ENCODE measurements at regions not wholly inside any gene's neighbourhood (a gene's known extent, or its start where the extent isn't known, plus 50 kb on each side); places are given as distances from the start of the nearest gene placed in this dataset.

- TF ChIP-seq EZH2 (IDR thresholded peaks at IDR 0.05; ENCODE audit: borderline replicate concordance, low read length) (no peak), CTCF (IDR thresholded peaks at IDR 0.05; ENCODE audit: low read length) (no peak)
- H3K79me2 ChIP-seq (ENCODE audit: insufficient read depth, low read length) = no peaks in the 10 kb centered on the region
- no peak overlapping the region for H3K4me2 ChIP-seq (ENCODE audit: low read length)
- H3K9ac ChIP-seq (ENCODE audit: low read length) = no peak overlapping the region
- H4K20me1 ChIP-seq (ENCODE audit: insufficient read depth, low read length) = no peaks in the 10 kb centered on the region
- no peaks in the 10 kb centered on the region for H3K36me3 ChIP-seq (ENCODE audit: insufficient read depth, low read length)
- no peaks in the 10 kb centered on the region for H3K27me3 ChIP-seq (ENCODE audit: insufficient read depth, low read length)
- H3K4me1 ChIP-seq (ENCODE audit: insufficient read depth, low read length, severe bottlenecking) = no peaks in the 10 kb centered on the region
- no peaks in the 10 kb centered on the region for H3K9me3 ChIP-seq (ENCODE audit: low read length)
- H3K4me3 ChIP-seq (ENCODE audit: low read depth, low read length, poor library complexity, severe bottlenecking) = no peak overlapping the region
- no peaks in the 10 kb centered on the region for H3K9me2 ChIP-seq (ENCODE audit: low read depth, low read length)
- H3K27ac ChIP-seq (ENCODE audit: low read depth, low read length, poor library complexity, severe bottlenecking) = no peak overlapping the region
- no peak overlapping the region for H2AFZ ChIP-seq (ENCODE audit: low read length)
- H3F3A ChIP-seq (ENCODE audit: insufficient read depth, low read length) = no peaks in the 10 kb centered on the region
These were observed 75.0 kb upstream of the MMADHC start for GRCh38 chr2:149662556-149662955.

DNA sequence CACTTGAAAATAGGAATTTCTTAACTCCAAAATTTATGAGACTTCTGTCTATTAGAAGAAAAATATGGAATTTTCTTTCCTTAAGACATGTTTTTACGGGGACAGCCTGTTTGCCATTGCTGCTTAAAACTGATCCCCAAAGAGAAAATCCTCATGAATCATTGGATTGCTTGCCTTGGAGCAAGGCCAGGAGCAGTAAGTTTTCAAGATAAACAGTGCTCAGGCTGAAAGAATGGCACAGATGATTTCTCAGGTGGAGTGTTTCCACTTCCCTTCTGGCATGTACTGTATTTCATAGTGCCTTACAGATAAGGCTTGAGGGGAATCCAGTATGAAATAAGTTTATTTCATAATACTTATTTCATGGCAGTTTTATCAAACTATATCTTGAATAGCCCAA, 74.3 kb upstream of the MMADHC start:
- Histone ChIP-seq H4K20me1 (ENCODE audit: insufficient read depth, low read length) (no peaks in the 10 kb centered on the region), H3K9me3 (ENCODE audit: low read length) (no peaks in the 10 kb centered on the region), H3K4me3 (ENCODE audit: low read depth, low read length, poor library complexity, severe bottlenecking) (no peak overlapping the region), H3K27me3 (ENCODE audit: insufficient read depth, low read length) (no peaks in the 10 kb centered on the region), H3F3A (ENCODE audit: insufficient read depth, low read length) (no peaks in the 10 kb centered on the region), H3K4me1 (ENCODE audit: insufficient read depth, low read length, severe bottlenecking) (no peaks in the 10 kb centered on the region), H2AFZ (ENCODE audit: low read length) (no peak overlapping the region), H3K36me3 (ENCODE audit: insufficient read depth, low read length) (no peaks in the 10 kb centered on the region), H3K4me2 (ENCODE audit: low read length) (no peak overlapping the region), H3K79me2 (ENCODE audit: insufficient read depth, low read length) (no peaks in the 10 kb centered on the region), H3K9me2 (ENCODE audit: low read depth, low read length) (no peaks in the 10 kb centered on the region), H3K9ac (ENCODE audit: low read length) (no peak overlapping the region), H3K27ac (ENCODE audit: low read depth, low read length, poor library complexity, severe bottlenecking) (no peak overlapping the region)
- TF ChIP-seq EZH2 (IDR thresholded peaks at IDR 0.05; ENCODE audit: borderline replicate concordance, low read length) (no peak), CTCF (IDR thresholded peaks at IDR 0.05; ENCODE audit: low read length) (no peak)

DNA sequence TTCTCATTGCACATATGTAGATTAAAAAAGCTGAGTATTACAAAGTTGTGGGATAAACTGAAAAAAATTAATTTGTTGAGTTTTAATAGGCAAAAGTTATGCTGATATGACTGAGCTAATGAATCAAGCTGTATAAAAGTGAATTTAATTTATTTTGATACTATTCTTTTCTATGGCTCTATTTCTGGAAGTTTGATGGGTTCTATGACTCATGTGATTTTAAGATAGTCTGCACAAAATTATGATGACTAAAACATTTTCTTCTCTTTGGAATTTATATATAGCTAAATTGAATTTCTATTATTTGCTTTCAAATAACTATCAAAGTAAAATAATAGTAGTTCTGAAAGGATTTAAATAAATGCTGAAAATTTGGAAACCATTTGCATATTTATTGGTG, 71.0 kb upstream of the MMADHC start:
- H3K9ac ChIP-seq (ENCODE audit: low read length) = no peak overlapping the region
- H3K9me3 ChIP-seq (ENCODE audit: low read length) = no peaks in the 10 kb centered on the region
- H3K9me2 ChIP-seq (ENCODE audit: low read depth, low read length) = no peaks in the 10 kb centered on the region
- no peak for TF ChIP-seq CTCF (IDR thresholded peaks at IDR 0.05; ENCODE audit: low read length)
- TF ChIP-seq EZH2 (IDR thresholded peaks at IDR 0.05; ENCODE audit: borderline replicate concordance, low read length) = no peak
- no peak overlapping the region for H2AFZ ChIP-seq (ENCODE audit: low read length)
- H3K4me1 ChIP-seq (ENCODE audit: insufficient read depth, low read length, severe bottlenecking) = no peaks in the 10 kb centered on the region
- H4K20me1 ChIP-seq (ENCODE audit: insufficient read depth, low read length) = no peaks in the 10 kb centered on the region
- no peaks in the 10 kb centered on the region for H3K79me2 ChIP-seq (ENCODE audit: insufficient read depth, low read length)
- H3K4me3 ChIP-seq (ENCODE audit: low read depth, low read length, poor library complexity, severe bottlenecking) = no peak overlapping the region
- H3K4me2 ChIP-seq (ENCODE audit: low read length) = no peak overlapping the region
- no peaks in the 10 kb centered on the region for H3K27me3 ChIP-seq (ENCODE audit: insufficient read depth, low read length)
- H3F3A ChIP-seq (ENCODE audit: insufficient read depth, low read length) = no peaks in the 10 kb centered on the region
- H3K36me3 ChIP-seq (ENCODE audit: insufficient read depth, low read length) = no peaks in the 10 kb centered on the region
- no peak overlapping the region for H3K27ac ChIP-seq (ENCODE audit: low read depth, low read length, poor library complexity, severe bottlenecking)
